GM18517 (cell line): ENCODE measurements at regions not wholly inside any gene's neighbourhood (a gene's known extent, or its start where the extent isn't known, plus 50 kb on each side); places are given as distances from the start of the nearest gene placed in this dataset.
"Not testable (repeated sequence)": the region's sequence is repeated elsewhere in the genome, so short reads cannot be mapped to it uniquely, and the experiment has no call there.

Source experiments
- ATAC-seq: cut with Tn5 transposase; IDR thresholded peaks from one replicate; pipeline ENCODE4 v1.9.1; 2021; ENCODE audit warnings: mild to moderate bottlenecking, moderate library complexity; ENCODE audit not compliant: unreplicated experiment

GRCh38 chr16:86738322-86738721, 160.0 kb downstream of the FOXL1 start:
- not testable (repeated sequence) for ATAC-seq

DNA sequence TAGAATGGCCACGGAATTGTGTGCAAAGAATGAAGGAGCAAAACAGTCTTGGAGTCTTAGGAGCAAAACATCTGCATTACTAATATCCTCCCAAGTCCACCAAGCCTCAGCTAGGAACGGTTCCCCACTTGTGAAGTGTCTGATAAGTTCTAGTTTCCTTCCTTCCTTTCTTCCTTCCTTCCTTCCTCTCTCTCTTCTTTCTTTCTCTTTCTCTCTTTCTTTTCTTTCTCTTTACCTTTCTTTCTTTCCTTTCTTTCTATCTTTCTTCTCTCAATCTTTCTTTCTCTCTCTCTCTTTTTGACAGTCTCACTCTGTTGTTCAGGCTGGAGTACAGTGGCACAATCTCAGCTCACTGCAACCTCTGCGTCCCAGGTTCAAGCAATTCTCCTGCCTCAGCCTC, 160.8 kb downstream of the FOXL1 start:
- ATAC-seq, result no peak

- no peak for ATAC-seq
Measured at GRCh38 chr16:86739808-86740207, 161.5 kb downstream of the FOXL1 start.

DNA sequence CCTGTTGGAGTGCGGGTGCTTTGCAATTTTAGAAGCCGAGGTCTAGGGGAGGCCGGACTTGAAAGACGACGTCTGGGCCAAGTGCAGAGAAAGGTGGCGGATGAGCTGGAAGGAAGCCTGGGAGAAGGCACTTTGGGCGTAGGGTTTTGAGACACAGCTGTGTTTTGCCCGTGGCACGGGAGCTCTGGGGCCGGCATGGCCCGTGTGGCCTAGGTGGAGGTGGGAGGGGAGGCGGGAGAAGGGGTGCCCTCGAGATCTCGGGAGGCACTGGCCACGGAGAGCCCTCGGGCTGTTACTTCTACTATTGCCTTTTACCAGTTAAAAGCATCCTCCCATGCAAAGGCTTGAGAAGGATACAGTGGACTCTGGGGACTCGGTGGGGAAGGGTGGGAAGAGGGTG, 161.9 kb downstream of the FOXL1 start:
- no peak for ATAC-seq

- no peak for ATAC-seq
Measured at GRCh38 chr16:86740906-86741799, 162.8 kb downstream of the FOXL1 start.

- no peak for ATAC-seq
Measured at GRCh38 chr16:86747761-86748160, 169.4 kb downstream of the FOXL1 start.

- no peak for ATAC-seq
Measured at GRCh38 chr16:86748652-86749051, 170.3 kb downstream of the FOXL1 start.

- ATAC-seq, result no peak
Measured at GRCh38 chr16:86751076-86752030, 173.0 kb downstream of the FOXL1 start.

DNA sequence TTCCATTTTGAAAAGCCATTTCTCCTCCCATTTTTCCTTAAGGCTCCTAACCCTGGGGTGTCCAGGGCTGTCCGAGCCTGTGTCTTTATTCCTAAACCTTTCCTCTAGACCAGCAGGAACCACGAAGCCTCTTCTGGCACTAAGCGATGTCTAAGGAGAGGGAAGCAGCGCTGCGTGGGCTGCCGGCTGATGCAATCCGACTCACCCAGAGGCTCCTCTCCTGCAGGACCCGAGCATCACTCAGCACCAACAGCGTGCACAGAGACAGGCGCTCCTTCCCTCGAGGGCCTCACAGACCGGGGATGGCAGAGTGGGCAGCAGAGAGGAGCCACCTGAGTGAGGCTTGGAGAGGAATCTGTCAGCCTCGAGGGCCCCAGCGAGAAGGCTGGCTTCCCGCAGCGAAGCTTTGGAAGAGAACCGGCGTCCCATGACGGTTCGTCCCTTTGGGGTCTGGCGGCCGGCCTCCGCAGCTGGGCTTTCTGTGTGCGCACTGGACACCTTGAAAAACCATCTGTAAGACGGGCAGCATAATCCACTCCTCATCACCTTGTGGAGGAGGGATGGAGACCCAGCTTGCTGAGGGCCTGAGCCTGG, 174.3 kb downstream of the FOXL1 start:
- ATAC-seq, result no peak

- no peak for ATAC-seq
Measured at GRCh38 chr16:86753399-86753798, 175.1 kb downstream of the FOXL1 start.

- no peak for ATAC-seq
Measured at GRCh38 chr16:86755571-86756006, 177.2 kb downstream of the FOXL1 start.

- ATAC-seq, result no peak
Measured at GRCh38 chr16:86756882-86757703, 178.7 kb downstream of the FOXL1 start.

GRCh38 chr16:86757704-86758040, 179.3 kb downstream of the FOXL1 start:
- ATAC-seq, result no peak

DNA sequence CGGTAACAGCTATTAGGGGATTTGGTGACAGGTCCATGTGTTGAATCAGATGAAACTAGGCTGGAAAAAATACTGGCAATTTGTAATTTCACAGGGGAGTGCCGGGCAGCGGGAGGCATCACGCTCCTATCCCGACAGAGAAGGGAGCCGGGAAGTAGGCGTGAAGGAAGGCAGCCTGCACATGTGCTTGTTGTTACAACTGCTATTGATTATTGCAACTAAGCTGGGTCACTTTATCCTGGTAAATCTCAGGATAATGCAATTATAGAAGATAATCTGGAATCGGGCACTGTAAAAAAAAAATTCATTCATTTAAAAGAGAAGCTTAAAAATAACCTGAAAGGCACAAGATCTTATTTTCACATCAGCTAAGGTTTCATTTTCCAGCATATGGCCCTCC, 180.6 kb downstream of the FOXL1 start:
- ATAC-seq, result no peak

DNA sequence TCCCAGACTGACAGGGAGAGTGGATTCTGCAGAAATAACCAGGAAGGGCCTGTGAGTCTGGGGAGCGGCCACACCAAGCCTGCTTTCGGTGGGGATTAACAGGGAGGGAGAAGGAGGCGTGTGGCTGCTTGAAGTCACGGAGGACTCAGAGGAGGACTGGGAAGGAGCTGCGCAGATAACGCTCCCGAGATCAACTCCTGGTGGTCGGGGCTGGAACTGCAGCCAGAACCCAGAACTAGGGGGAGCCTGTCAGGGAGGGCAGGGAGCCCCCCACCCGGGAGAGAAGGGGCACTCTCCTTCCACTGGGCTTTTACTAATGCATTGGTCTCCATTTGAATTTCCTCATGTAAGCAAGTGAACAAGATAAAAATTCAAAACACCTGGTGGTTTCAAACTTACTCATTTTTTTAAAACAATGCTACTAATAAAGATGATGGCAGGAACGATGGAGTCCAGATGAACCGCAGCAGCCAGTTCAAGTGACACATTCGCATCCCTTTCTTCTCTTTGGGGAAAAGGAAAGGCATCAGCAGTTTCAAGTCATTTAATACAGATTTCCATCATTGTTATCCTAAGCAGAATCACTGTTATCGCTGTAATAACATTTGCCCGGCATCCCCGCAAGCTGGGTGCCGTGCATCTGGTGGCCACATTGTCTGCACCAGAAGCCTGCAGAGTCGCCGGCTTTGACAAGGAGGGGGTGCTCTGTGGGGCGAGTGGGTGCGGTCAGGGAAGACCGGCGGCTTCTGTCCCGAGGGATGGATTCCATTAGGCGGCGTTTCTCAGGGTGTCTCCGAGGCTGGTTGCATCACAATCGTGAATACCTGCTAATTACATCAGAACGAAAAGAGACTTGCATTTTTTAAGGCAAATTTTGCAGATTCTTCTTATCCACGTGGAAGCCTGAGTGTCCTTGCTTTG, 183.0 kb downstream of the FOXL1 start:
- ATAC-seq, result no peak

- ATAC-seq, result no peak
Measured at GRCh38 chr16:86762095-86762494, 183.7 kb downstream of the FOXL1 start.

GRCh38 chr16:86763819-86764218, 185.5 kb downstream of the FOXL1 start:
- ATAC-seq, result no peak

DNA sequence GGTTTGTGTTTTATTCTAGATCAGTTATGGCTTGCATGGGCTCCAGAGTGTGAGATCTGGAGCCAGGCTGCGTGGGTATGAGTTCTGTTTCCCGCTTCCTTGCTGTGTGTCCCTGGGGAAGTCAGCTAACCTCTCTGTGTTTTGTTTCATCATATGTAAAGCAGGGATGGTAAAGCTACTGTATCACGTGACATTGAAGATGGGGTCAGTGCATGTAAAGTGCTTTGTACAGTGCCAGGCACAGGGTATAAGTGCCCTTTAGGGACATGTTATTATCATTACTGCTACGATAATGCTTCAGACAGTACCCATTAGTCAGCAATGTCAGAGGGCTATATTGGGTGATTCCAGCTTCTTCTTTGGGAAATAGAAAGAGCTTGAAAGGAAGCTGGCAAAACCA, 186.2 kb downstream of the FOXL1 start:
- no peak for ATAC-seq

DNA sequence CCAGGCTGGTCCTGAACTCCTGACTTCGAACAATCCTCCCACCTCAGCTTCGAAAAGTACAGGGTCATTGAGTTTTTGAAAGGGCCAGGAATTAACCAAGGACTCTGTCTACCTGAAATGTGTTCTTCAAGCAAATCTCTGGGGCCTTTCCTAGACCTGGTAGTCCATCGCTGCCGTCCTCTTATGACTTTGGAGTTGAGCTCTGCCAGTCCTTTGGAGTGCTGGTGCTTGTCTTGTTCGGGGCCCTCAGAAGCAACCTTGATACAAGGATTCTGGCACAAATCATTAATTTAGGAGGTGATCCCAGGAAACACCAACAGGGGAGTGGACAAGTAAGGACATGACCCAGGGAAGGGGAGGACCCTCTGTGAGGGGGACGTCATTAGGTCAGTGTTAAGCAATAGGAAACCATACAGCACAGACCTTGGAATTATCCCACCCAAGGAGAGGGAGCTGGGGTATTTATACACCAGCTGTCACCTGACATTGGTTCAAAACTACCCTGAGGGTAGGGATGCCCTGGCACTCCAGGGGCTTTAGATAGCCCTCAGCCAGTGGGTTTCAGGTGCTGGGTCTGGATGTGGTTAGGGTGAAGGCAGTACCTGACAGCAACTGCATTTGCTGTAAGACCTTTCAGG, 187.2 kb downstream of the FOXL1 start:
- ATAC-seq, result no peak
